ENCODE measurements at regions not wholly inside any gene's neighbourhood (a gene's known extent, or its start where the extent isn't known, plus 50 kb on each side); places are given as distances from the start of the nearest gene placed in this dataset.

GRCh38 chr6:80689716-80690395 is 583.4 kb downstream of the BCKDHB start:
- TF ChIP-seq ZBTB7A (tag by site-specific recombination; IDR thresholded peaks at IDR 0.05; ENCODE audit: low read depth) (no peak), CTCF (tag by site-specific recombination; IDR thresholded peaks at IDR 0.05) (no peak), ZNF544 (tag by site-specific recombination; IDR thresholded peaks at IDR 0.05) (no peak), SALL2 (tag by site-specific recombination; IDR thresholded peaks at IDR 0.05; ENCODE audit: borderline replicate concordance) (no peak), PATZ1 (tag by site-specific recombination; IDR thresholded peaks at IDR 0.05) (no peak), PRDM4 (tag by site-specific recombination; IDR thresholded peaks at IDR 0.05) (no peak), ZNF114 (tag by site-specific recombination; IDR thresholded peaks at IDR 0.05) (no peak), ZNF561 (tag by site-specific recombination; IDR thresholded peaks at IDR 0.05; ENCODE audit: borderline replicate concordance) (no peak), ZNF157 (tag by site-specific recombination; IDR thresholded peaks at IDR 0.05) (no peak), MEIS1 (CRISPR knock-in tag; IDR thresholded peaks at IDR 0.05; ENCODE audit: borderline replicate concordance) (no peak), EGR2 (tag by site-specific recombination; IDR thresholded peaks at IDR 0.05; ENCODE audit: low read depth) (no peak), SP2 (tag by site-specific recombination; IDR thresholded peaks at IDR 0.05) (no peak), ZSCAN4 (tag by site-specific recombination; IDR thresholded peaks at IDR 0.05) (no peak)
